ENCODE measurements at regions not wholly inside any gene's neighbourhood (a gene's known extent, or its start where the extent isn't known, plus 50 kb on each side); places are given as distances from the start of the nearest gene placed in this dataset.

DNA sequence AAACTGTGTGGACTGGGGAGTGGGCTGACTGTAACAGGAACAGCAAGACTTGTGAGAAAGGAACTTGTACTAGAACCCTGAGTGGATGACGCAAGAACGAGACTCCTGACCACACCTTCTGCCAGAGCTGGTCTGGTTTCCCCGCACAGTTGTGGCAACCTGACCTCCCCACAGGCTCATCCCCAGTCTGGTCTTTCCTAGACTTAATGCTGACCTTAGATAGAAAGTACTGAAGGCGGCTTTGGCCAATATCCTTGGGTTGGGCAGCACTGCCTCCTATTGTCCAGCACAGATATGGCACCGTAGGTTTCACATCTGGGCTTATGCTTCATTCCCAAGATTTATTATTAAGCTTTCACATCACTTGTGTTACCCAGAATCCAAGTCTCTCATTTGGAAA is 137.8 kb upstream of the FRG1 start:
- TF ChIP-seq TAF1 (IDR thresholded peaks at IDR 0.05; ENCODE audit: borderline replicate concordance, insufficient read depth, low read length), result no peak
- no peak for TF ChIP-seq SIN3A (IDR thresholded peaks at IDR 0.05; ENCODE audit: borderline replicate concordance, insufficient read depth, low read length)
- no peak for TF ChIP-seq FOXP2 (optimal IDR thresholded peaks at IDR 0.05; ENCODE audit: borderline replicate concordance, extremely low read depth, extremely low read length, insufficient read depth)
- TF ChIP-seq, protein P1, sequence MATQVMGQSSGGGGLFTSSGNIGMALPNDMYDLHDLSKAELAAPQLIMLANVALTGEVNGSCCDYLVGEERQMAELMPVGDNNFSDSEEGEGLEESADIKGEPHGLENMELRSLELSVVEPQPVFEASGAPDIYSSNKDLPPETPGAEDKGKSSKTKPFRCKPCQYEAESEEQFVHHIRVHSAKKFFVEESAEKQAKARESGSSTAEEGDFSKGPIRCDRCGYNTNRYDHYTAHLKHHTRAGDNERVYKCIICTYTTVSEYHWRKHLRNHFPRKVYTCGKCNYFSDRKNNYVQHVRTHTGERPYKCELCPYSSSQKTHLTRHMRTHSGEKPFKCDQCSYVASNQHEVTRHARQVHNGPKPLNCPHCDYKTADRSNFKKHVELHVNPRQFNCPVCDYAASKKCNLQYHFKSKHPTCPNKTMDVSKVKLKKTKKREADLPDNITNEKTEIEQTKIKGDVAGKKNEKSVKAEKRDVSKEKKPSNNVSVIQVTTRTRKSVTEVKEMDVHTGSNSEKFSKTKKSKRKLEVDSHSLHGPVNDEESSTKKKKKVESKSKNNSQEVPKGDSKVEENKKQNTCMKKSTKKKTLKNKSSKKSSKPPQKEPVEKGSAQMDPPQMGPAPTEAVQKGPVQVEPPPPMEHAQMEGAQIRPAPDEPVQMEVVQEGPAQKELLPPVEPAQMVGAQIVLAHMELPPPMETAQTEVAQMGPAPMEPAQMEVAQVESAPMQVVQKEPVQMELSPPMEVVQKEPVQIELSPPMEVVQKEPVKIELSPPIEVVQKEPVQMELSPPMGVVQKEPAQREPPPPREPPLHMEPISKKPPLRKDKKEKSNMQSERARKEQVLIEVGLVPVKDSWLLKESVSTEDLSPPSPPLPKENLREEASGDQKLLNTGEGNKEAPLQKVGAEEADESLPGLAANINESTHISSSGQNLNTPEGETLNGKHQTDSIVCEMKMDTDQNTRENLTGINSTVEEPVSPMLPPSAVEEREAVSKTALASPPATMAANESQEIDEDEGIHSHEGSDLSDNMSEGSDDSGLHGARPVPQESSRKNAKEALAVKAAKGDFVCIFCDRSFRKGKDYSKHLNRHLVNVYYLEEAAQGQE (IDR thresholded peaks at IDR 0.05; ENCODE audit: insufficient read depth in 1 of 2, low read depth in 2 of 2, low read length in 2 of 2), result no peak
- TF ChIP-seq POLR2AphosphoS5 (IDR thresholded peaks at IDR 0.05; ENCODE audit: low read depth, low read length), result no peak

DNA sequence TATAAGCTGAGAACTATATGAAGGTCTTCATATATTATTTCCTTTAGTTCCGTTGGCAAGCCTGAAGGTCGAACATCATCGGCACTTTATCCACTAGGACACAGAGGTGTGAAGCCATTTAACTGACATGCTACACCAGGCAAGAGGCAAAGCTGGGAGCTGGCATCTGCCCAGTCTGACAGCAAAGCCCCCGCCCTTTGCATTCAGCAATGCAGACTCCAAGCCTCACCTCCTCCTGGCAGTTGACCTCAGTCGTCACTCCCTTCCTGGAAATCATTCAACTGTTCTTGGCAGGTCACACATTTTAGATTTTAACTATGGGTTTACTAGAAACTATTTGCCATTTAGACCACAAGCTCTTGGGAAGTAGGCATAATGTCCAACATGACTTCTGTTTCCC is 135.8 kb upstream of the FRG1 start:
- TF ChIP-seq TAF1 (IDR thresholded peaks at IDR 0.05; ENCODE audit: borderline replicate concordance, insufficient read depth, low read length) (no peak), FOXP2 (optimal IDR thresholded peaks at IDR 0.05; ENCODE audit: borderline replicate concordance, extremely low read depth, extremely low read length, insufficient read depth) (no peak), POLR2AphosphoS5 (IDR thresholded peaks at IDR 0.05; ENCODE audit: low read depth, low read length) (no peak), SIN3A (IDR thresholded peaks at IDR 0.05; ENCODE audit: borderline replicate concordance, insufficient read depth, low read length) (no peak)
- TF ChIP-seq, protein P1 (IDR thresholded peaks at IDR 0.05; ENCODE audit: insufficient read depth in 1 of 2, low read depth in 2 of 2, low read length in 2 of 2), result no peak

DNA sequence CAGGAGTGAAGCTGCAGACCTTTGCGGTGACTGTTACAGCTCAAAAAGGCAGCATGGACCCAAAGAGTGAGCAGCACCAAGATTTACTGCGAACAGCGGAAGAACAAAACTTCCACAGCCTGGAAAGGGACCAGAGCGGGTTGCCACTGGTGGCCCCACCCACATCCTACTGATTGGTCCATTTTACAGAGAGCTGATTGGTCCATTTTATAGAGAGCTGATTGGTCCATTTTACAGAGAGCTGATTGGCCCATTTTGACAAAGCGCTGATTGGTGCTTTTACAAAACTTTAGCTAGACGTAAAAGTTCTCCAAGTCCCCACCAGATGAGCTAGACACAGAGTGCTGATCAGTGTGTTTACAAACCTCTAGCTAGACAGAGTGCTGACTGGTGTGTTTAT is 134.2 kb upstream of the FRG1 start:
- TF ChIP-seq, protein P1 (IDR thresholded peaks at IDR 0.05; ENCODE audit: insufficient read depth in 1 of 2, low read depth in 2 of 2, low read length in 2 of 2), result no peak
- TF ChIP-seq FOXP2 (optimal IDR thresholded peaks at IDR 0.05; ENCODE audit: borderline replicate concordance, extremely low read depth, extremely low read length, insufficient read depth) (no peak), TAF1 (IDR thresholded peaks at IDR 0.05; ENCODE audit: borderline replicate concordance, insufficient read depth, low read length) (no peak), SIN3A (IDR thresholded peaks at IDR 0.05; ENCODE audit: borderline replicate concordance, insufficient read depth, low read length) (no peak), POLR2AphosphoS5 (IDR thresholded peaks at IDR 0.05; ENCODE audit: low read depth, low read length) (no peak)

DNA sequence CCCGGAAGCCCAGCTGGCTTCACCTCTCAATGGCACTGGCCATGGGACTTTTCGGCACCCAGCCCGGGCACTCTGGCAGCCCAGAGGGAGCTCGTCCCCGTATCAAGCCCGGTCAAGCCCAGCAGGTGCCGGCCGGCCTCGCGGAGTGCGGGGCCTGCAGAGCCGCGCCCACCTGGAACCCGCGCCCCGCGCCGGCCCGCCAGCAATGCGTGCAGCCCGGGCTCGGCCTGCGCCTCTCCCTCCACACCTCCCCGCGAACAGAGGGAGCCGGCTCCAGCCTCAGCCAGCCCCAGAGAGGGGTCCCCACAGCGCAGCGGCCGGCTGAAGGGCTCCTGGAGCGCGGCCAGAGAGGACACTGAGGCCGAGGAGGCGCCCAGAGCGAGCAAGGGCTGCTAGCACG is 133.6 kb upstream of the FRG1 start:
- TF ChIP-seq FOXP2 (optimal IDR thresholded peaks at IDR 0.05; ENCODE audit: borderline replicate concordance, extremely low read depth, extremely low read length, insufficient read depth) (no peak), TAF1 (IDR thresholded peaks at IDR 0.05; ENCODE audit: borderline replicate concordance, insufficient read depth, low read length) (no peak)
- TF ChIP-seq, protein P1 (IDR thresholded peaks at IDR 0.05; ENCODE audit: insufficient read depth in 1 of 2, low read depth in 2 of 2, low read length in 2 of 2), result no peak

DNA sequence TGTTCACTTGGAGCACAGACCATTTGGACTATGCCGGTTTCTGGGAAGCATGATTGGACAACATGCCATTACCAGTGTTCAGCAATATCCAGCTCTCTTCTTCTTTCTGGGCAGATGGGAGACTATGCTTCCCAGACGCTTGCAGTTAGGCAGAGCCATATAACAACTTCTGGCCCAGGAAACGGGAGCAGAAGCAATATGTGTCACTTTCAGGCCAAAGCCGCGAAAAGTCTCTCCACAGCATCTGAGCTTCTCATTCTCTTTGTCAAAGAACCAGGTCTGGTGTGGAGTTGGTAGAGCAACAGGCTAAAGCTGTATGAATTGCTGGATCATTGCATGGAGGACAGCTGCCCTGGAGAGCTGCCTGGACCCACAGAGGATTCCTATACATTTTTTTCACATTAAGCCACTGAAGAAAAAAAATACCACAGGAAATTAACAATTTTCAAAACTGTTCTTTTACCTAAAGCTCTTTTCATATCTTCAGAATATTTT is 131.4 kb upstream of the FRG1 start:
- TF ChIP-seq SIN3A (IDR thresholded peaks at IDR 0.05; ENCODE audit: borderline replicate concordance, insufficient read depth, low read length) (no peak), POLR2AphosphoS5 (IDR thresholded peaks at IDR 0.05; ENCODE audit: low read depth, low read length) (no peak), FOXP2 (optimal IDR thresholded peaks at IDR 0.05; ENCODE audit: borderline replicate concordance, extremely low read depth, extremely low read length, insufficient read depth) (no peak), TAF1 (IDR thresholded peaks at IDR 0.05; ENCODE audit: borderline replicate concordance, insufficient read depth, low read length) (no peak)
- TF ChIP-seq, protein P1 (IDR thresholded peaks at IDR 0.05; ENCODE audit: insufficient read depth in 1 of 2, low read depth in 2 of 2, low read length in 2 of 2), result no peak
